SK-N-SH (cell line): ENCODE measurements at regions not wholly inside any gene's neighbourhood (a gene's known extent, or its start where the extent isn't known, plus 50 kb on each side); places are given as distances from the start of the nearest gene placed in this dataset.

ENCODE experiments used
- CTCF ChIA-PET: fragments of 300-600, 350-600 bp; formaldehyde crosslinking; extraction: SDS; loops from one replicate; lab custom pipeline; 2021; lab: Yijun Ruan, JAX
- POLR2A ChIA-PET: fragments of 350-600 bp; sonication (Branson Sonifier 250); formaldehyde crosslinking; extraction: SDS; loops from one replicate; lab custom pipeline; 2020; ENCODE audit warnings: antibody characterized with exemption, inconsistent platforms; lab: Yijun Ruan, JAX
- DNase-seq: peaks from one replicate; pipeline ENCODE4 v3.0.0; 2012
- H2AFZ ChIP-seq: fragments of 200-600 bp; sonication (generic); 2 replicates; pipeline ENCODE4 v1.8.1; 2016; ENCODE audit warnings: antibody characterized with exemption, mild to moderate bottlenecking, low read depth
- H3F3A ChIP-seq: fragments of 200-600 bp; sonication (generic); replicated peaks from 2 replicates; pipeline ENCODE3; 2016; ENCODE audit warnings: antibody characterized with exemption, mild to moderate bottlenecking; ENCODE audit not compliant: insufficient read depth
- H3K27ac ChIP-seq, 2 experiments: fragments of 200-500 bp in 1 of 2; fragments of 200-600 bp in 1 of 2; sonication (Bioruptor generic) in 1 of 2; sonication (generic), shearing (Covaris generic) in 1 of 2; 2 replicates each; pipeline versions ENCODE4 v1.5.1 to v1.6.1; 2014 to 2016; ENCODE audit warnings: low read depth in 2 of 2, inconsistent platforms in 1 of 2, low read length in 1 of 2, mild to moderate bottlenecking in 1 of 2, mixed read lengths in 1 of 2
- H3K27me3 ChIP-seq: fragments of 200-600 bp; sonication (generic), shearing (Covaris generic); 2 replicates; pipeline ENCODE4 v1.6.1; 2016; ENCODE audit warnings: mixed run types; ENCODE audit not compliant: insufficient read depth
- H3K36me3 ChIP-seq, 2 experiments: fragments of 200-500 bp in 1 of 2; fragments of 200-600 bp in 1 of 2; sonication (Bioruptor generic) in 1 of 2; sonication (generic) in 1 of 2; replicated peaks in 1 of 2; 2 replicates each; pipeline versions ENCODE3 to v1.5.1; 2014 to 2016; ENCODE audit warnings: low read length in 1 of 2, mild to moderate bottlenecking in 1 of 2; ENCODE audit not compliant: insufficient read depth in 2 of 2, control insufficient read depth in 1 of 2
- H3K4me1 ChIP-seq, 2 experiments: fragments of 200-500 bp in 1 of 2; fragments of 200-600 bp in 1 of 2; sonication (Bioruptor generic) in 1 of 2; sonication (generic), shearing (Covaris generic) in 1 of 2; 2 replicates each; pipeline versions ENCODE4 v1.5.1 to v1.6.1; 2014 to 2016; ENCODE audit warnings: low read depth in 1 of 2, low read length in 1 of 2, mixed run types in 1 of 2; ENCODE audit not compliant: insufficient read depth in 2 of 2, control insufficient read depth in 1 of 2
- H3K4me2 ChIP-seq: fragments of 200-600 bp; sonication (generic), shearing (Covaris generic); 2 replicates; pipeline ENCODE4 v1.6.1; 2017; ENCODE audit warnings: mixed run types
- H3K4me3 ChIP-seq, 2 experiments: fragments of 200-500 bp in 1 of 2; fragments of 200-600 bp in 1 of 2; sonication (Bioruptor generic) in 1 of 2; sonication (generic), shearing (Covaris generic) in 1 of 2; 2 replicates each; pipeline versions ENCODE4 v1.5.1 to v1.8.1; 2014 to 2016; ENCODE audit warnings: low read depth in 2 of 2, inconsistent platforms in 1 of 2, low read length in 1 of 2, mild to moderate bottlenecking in 1 of 2, mixed read lengths in 1 of 2, moderate library complexity in 1 of 2
- H3K79me2 ChIP-seq: fragments of 200-600 bp; sonication (generic); 2 replicates; pipeline ENCODE4 v1.8.1; 2017; ENCODE audit warnings: mild to moderate bottlenecking; ENCODE audit not compliant: insufficient read depth
- H3K9ac ChIP-seq: fragments of 200-600 bp; sonication (generic); 2 replicates; pipeline ENCODE4 v1.6.1; 2017; ENCODE audit warnings: mixed run types
- H3K9me2 ChIP-seq: fragments of 200-600 bp; sonication (generic); 2 replicates; pipeline ENCODE4 v1.6.1; 2017; ENCODE audit warnings: mixed run types
- H3K9me3 ChIP-seq: fragments of 200-600 bp; sonication (generic); 2 replicates; pipeline ENCODE4 v1.6.1; 2017; ENCODE audit warnings: mixed run types, mild to moderate bottlenecking, moderate library complexity
- H4K20me1 ChIP-seq: fragments of 200-600 bp; sonication (generic); 2 replicates; pipeline ENCODE4 v1.6.1; 2017; ENCODE audit warnings: mild to moderate bottlenecking, mixed run types; ENCODE audit not compliant: insufficient read depth
- CTCF ChIP-seq: fragments of 200-600 bp; sonication (generic); IDR thresholded peaks from 2 replicates; pipeline ENCODE4 v1.6.1; 2017; ENCODE audit warnings: antibody characterized with exemption, mild to moderate bottlenecking, moderate library complexity
- FOXJ3 ChIP-seq: sonication (generic); formaldehyde crosslinking; IDR thresholded peaks from 2 replicates; pipeline ENCODE4 v1.5.1; 2020; ENCODE audit warnings: mild to moderate bottlenecking, missing genetic modification reagents
- GABPA ChIP-seq: IDR thresholded peaks from 2 replicates; pipeline ENCODE4 v1.4.0; 2012; ENCODE audit warnings: low read depth, mild to moderate bottlenecking
- GATA2 ChIP-seq: sonication (generic); formaldehyde crosslinking; IDR thresholded peaks from 2 replicates; pipeline ENCODE4 v1.5.0; 2020; ENCODE audit warnings: mild to moderate bottlenecking, missing genetic modification reagents
- MXI1 ChIP-seq: IDR thresholded peaks from 2 replicates; pipeline ENCODE4 v1.6.1; 2012; ENCODE audit warnings: mild to moderate bottlenecking, low read depth, low read length, improper control_type of control experiment
- NFIC ChIP-seq: IDR thresholded peaks from 2 replicates; pipeline ENCODE4 v1.4.0; 2012; ENCODE audit warnings: borderline replicate concordance
- RCOR1 ChIP-seq: fragments of 150-350 bp; IDR thresholded peaks from 2 replicates; pipeline ENCODE4 v1.6.1; 2017; ENCODE audit warnings: antibody characterized with exemption, low read length
- RFX5 ChIP-seq: IDR thresholded peaks from 2 replicates; pipeline ENCODE4 v1.6.1; 2012; ENCODE audit warnings: mild to moderate bottlenecking, improper control_type of control experiment, low read length
- RXRA ChIP-seq: IDR thresholded peaks from 2 replicates; pipeline ENCODE4 v1.4.0; 2012; ENCODE audit warnings: low read depth, mild to moderate bottlenecking, borderline replicate concordance
- SIN3A ChIP-seq: IDR thresholded peaks from 2 replicates; pipeline ENCODE4 v1.6.1; 2012; ENCODE audit warnings: low read depth, mild to moderate bottlenecking, low read length, moderate library complexity, borderline replicate concordance
- SMC3 ChIP-seq: IDR thresholded peaks from 2 replicates; pipeline ENCODE4 v1.6.1; 2012; ENCODE audit warnings: low read depth, low read length, improper control_type of control experiment
- TAF1 ChIP-seq: IDR thresholded peaks from 2 replicates; pipeline ENCODE4 v1.6.1; 2012; ENCODE audit warnings: low read depth, mild to moderate bottlenecking, low read length, moderate library complexity, borderline replicate concordance
- TCF12 ChIP-seq: IDR thresholded peaks from 2 replicates; pipeline ENCODE4 v1.4.0; 2012
- USF1 ChIP-seq: IDR thresholded peaks from 2 replicates; pipeline ENCODE4 v1.4.0; 2012; ENCODE audit warnings: low read depth, borderline replicate concordance
- ZBTB33 ChIP-seq: IDR thresholded peaks from 2 replicates; pipeline ENCODE4 v1.4.0; 2012; ENCODE audit warnings: low read depth, borderline replicate concordance
- WGBS: methylation state at CpG from one replicate; pipeline ENCODE4 v1.1.6; 2017; ENCODE audit warnings: low lambda C conversion rate; 5-methylcytosine and 5-hydroxymethylcytosine counted together

GRCh38 chr1:47676311-47677054, 238.6 kb downstream of the FOXD2 start:
- Histone ChIP-seq H3K4me1 (no peaks in the 10 kb centered on the region; a peak in 1 of 4 replicates), H3K27me3 (no peaks in the 10 kb centered on the region), H3K27ac (no peak overlapping the region), H3K79me2 (no peaks in the 10 kb centered on the region), H3K4me3 (no peak overlapping the region), H3K9me3 (peaks cover 8% of the 10 kb centered on the region; the same call in 1 of the 2 replicates), H4K20me1 (no peaks in the 10 kb centered on the region), H3K36me3 (no peaks in the 10 kb centered on the region), H3K9me2 (no peaks in the 10 kb centered on the region), H2AFZ (no peak overlapping the region), H3K4me2 (no peak overlapping the region), H3K9ac (no peak overlapping the region), H3F3A (no peaks in the 10 kb centered on the region)
- no peak for DNase-seq
- 55% methylated on average over 14 of the region's 14 CpGs for WGBS
- POLR2A ChIA-PET = no interaction called here
- TF ChIP-seq RFX5 = no peak
- no peak for TF ChIP-seq TAF1
- no peak for TF ChIP-seq RXRA
- TF ChIP-seq MXI1 = no peak
- TF ChIP-seq SIN3A = no peak
- TF ChIP-seq GATA2 (CRISPR knock-in tag) = no peak
- no peak for TF ChIP-seq SMC3
- TF ChIP-seq ZBTB33 = no peak
- TF ChIP-seq RCOR1 = no peak
- TF ChIP-seq USF1 = no peak
- CTCF ChIA-PET = interaction anchor here (0.6 to 1.4 kb wide), 4 partner anchors 24 to 244 kb away, joined by 3 to 5 read pairs (median 4); no protein-coding TSS in a partner anchor

DNA sequence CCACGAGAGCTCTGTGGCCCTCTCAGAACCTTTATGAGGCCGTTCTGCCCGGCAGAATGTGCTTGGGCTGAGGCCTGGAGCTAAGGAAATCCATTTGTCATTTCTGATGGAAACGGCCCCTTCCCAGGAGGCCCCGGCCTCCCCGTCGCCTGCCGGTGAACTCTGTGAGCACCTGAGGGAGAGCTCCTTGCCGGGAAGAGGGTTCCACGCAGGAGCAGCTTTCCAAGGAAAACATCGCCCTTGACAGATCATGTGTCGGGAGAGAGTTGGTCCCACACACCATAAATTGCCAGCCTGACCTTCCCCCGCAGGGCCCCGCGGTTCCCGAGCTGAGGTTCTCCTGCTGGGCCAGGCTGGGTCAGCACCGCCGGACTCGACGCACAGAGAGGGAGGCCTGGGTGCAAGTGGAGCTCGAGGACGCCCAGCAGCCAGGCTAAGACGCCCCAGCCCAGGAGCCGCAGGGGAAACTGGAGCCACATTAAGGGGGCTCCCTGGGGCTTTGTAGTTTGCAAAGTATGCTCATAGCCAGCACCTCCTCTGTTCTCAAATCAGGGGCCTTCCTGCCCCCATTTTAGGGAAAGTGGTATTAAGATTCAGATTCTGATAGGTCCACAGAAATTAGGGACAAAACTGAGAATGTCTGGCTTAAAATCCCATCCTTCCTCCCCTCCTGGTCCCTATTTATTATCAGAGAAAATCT, 239.5 kb downstream of the FOXD2 start:
- no peaks in the 10 kb centered on the region; a peak in 1 of 4 replicates for H3K4me1 ChIP-seq
- 73% methylated on average over 19 of the region's 24 CpGs for WGBS

More for the DNA sequence above, 239.5 kb downstream of the FOXD2 start:
- Histone ChIP-seq H3K4me3 (no peak overlapping the region), H3K9me3 (peaks cover 4% of the 10 kb centered on the region; the same call in 1 of the 2 replicates), H3K27ac (no peak overlapping the region), H3K27me3 (no peaks in the 10 kb centered on the region), H3K9me2 (no peaks in the 10 kb centered on the region), H3K36me3 (no peaks in the 10 kb centered on the region), H3K9ac (no peak overlapping the region), H3K4me2 (no peak overlapping the region), H3K79me2 (no peaks in the 10 kb centered on the region), H4K20me1 (no peaks in the 10 kb centered on the region), H2AFZ (no peak overlapping the region), H3F3A (no peaks in the 10 kb centered on the region)
- DNase-seq = no peak
- POLR2A ChIA-PET = no interaction called here
- no peak for TF ChIP-seq SIN3A
- no peak for TF ChIP-seq GABPA
- TF ChIP-seq TCF12 = no peak
- no peak for TF ChIP-seq NFIC
- no peak for TF ChIP-seq ZBTB33
- TF ChIP-seq TAF1 = no peak
- TF ChIP-seq FOXJ3 = no peak
- TF ChIP-seq SMC3 = no peak
- no peak for TF ChIP-seq CTCF
- no peak for TF ChIP-seq RXRA
- CTCF ChIA-PET = interaction anchor here (0.8 to 1.4 kb wide), 2 partner anchors 49 to 245 kb away, joined by 4 to 5 read pairs; no protein-coding TSS in a partner anchor
